ENCODE measurements at regions not wholly inside any gene's neighbourhood (a gene's known extent, or its start where the extent isn't known, plus 50 kb on each side); places are given as distances from the start of the nearest gene placed in this dataset.
"Not testable (repeated sequence)": the region's sequence is repeated elsewhere in the genome, so short reads cannot be mapped to it uniquely, and the experiment has no call there.

GRCh38 chr13:33561627-33562026, 256.3 kb upstream of the RFC3 start:
- DNase-seq: no peak

GRCh38 chr13:33571618-33572017, 246.3 kb upstream of the RFC3 start:
- no peak for DNase-seq

GRCh38 chr13:33572322-33572721, 245.6 kb upstream of the RFC3 start:
- not testable (repeated sequence) for DNase-seq

- no peak for DNase-seq
These were observed 242.6 kb upstream of the RFC3 start for GRCh38 chr13:33575378-33575777.

GRCh38 chr13:33577007-33577406, 240.9 kb upstream of the RFC3 start:
- no peak for DNase-seq

GRCh38 chr13:33578786-33579185, 239.2 kb upstream of the RFC3 start:
- no peak for DNase-seq

- no peak for DNase-seq
These were observed 235.8 kb upstream of the RFC3 start for GRCh38 chr13:33582121-33582520.

GRCh38 chr13:33583398-33583797, 234.6 kb upstream of the RFC3 start:
- DNase-seq: no peak

- DNase-seq: no peak
These were observed 227.0 kb upstream of the RFC3 start for GRCh38 chr13:33590936-33591335.

GRCh38 chr13:33606692-33607091, 211.3 kb upstream of the RFC3 start:
- no peak for DNase-seq

- no peak for DNase-seq
These were observed 207.4 kb upstream of the RFC3 start for GRCh38 chr13:33610438-33611120.

- DNase-seq: no peak
These were observed 206.7 kb upstream of the RFC3 start for GRCh38 chr13:33611121-33611805.

GRCh38 chr13:33612641-33613638, 205.0 kb upstream of the RFC3 start:
- DNase-seq: no peak

- no peak for DNase-seq
These were observed 202.5 kb upstream of the RFC3 start for GRCh38 chr13:33615436-33615835.

GRCh38 chr13:33616130-33616529, 201.8 kb upstream of the RFC3 start:
- no peak for DNase-seq

GRCh38 chr13:33617055-33617454, 200.9 kb upstream of the RFC3 start:
- no peak for DNase-seq

- no peak for DNase-seq
These were observed 193.7 kb upstream of the RFC3 start for GRCh38 chr13:33624253-33624652.

GRCh38 chr13:33624740-33625139, 193.2 kb upstream of the RFC3 start:
- no peak for DNase-seq

GRCh38 chr13:33626407-33626806, 191.5 kb upstream of the RFC3 start:
- no peak for DNase-seq

- DNase-seq: no peak
These were observed 189.3 kb upstream of the RFC3 start for GRCh38 chr13:33628662-33629061.

GRCh38 chr13:33629605-33630360, 188.2 kb upstream of the RFC3 start:
- DNase-seq: no peak

- DNase-seq: no peak
These were observed 184.0 kb upstream of the RFC3 start for GRCh38 chr13:33633701-33634545.

Measured in T1000 (cell line).